ENCODE measurements at regions not wholly inside any gene's neighbourhood (a gene's known extent, or its start where the extent isn't known, plus 50 kb on each side); places are given as distances from the start of the nearest gene placed in this dataset.

DNA sequence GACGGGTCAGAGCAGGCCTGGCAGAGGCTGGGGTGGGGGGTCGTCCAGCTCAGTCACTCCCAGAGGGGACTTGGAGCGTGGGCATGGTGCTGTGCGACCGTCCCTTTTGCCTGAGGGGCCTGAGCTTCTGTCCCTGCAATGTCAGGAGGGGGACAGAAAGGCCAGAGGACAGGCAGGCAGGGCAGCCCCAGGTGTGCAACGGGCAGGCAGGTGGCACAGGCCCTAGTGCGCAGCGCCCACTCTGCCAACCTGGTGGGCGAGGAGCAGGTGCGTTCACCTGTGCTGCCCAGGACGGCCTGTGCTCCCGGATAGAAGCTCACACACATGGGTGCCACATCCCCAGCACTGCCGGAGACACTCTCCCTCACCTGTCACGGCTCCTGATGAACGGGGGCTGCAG, 78.7 kb upstream of the SLCO4A1 start:
- no peak for DNase-seq

DNA sequence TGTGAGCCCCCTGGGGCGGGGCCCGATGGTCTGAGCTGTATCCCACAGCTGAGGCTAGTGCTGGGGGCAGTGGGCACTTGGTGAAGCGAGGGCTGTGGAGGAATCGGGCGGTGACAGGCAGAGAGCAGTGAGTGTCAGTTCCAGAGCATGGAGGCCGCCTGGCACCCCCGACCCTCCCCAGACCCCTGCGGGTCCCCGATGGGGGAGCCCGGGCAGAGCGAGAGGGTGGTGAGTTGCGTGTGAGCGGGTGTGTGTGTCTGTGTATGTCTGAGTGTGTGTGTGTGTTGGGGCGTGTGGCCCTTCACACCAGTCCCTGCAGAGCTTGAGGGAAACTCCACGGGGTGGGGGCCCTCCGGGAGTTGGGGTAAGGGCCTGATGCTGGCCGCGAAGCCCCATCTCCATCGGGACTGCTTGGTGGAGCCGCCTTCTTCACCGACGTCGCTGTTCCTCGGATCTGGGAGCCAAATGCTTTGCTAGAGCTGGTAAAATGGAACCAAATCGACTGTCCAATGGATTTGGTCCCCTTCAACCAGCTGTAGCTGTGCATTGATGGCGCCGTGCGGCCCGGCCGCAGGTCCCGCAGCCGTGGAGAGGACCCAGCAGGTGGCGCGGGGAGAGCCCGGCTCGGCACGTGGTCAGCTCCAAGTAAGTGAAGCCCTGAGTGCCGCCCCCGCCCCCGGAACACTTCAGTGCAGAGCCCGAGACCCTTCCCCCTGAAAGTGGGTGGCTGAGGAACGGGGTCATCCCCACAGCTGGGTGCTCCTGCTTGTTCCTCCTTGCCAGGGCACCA, 77.7 kb upstream of the SLCO4A1 start:
- DNase-seq: no peak

DNA sequence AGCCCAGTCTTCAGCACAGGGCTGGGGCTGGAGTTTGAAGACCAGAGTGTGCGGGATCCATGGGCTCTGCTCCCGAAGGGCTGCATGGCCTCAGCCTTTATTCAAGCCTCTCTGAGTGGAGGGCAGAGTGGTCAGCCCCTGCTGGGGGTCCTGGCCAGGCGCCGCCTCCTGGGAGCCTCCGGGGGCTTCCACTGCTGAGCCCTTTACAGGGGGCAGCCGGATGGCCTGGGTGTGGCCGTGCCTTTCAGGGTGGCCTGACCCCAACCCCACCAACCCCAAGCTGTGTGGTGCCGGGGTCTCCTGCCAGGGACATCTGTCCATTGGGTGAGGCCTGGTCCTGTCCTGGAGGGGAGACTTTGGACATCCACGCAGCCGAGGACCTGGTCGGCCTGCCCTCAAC, 76.0 kb upstream of the SLCO4A1 start:
- no peak for DNase-seq

DNA sequence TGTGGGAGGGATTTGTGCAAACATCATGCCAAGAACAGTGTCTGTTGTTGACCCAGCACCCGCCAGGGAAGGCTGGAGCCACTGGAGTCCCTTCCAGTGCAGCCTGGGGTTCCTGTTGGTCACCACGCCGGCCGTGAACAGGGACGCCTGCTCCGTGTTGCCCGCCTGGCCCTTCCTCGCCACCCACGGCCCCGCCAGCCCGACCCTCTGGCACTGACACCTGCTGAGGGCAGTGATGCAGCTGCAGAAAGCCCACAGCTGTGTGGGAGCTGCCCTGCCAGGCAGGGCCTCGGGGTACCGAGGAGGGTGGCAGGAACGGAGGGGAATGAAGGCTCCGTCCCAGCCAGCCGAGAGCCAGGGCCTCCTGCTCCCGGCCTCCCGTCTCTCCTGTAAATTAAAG, 75.5 kb upstream of the SLCO4A1 start:
- DNase-seq: no peak

DNA sequence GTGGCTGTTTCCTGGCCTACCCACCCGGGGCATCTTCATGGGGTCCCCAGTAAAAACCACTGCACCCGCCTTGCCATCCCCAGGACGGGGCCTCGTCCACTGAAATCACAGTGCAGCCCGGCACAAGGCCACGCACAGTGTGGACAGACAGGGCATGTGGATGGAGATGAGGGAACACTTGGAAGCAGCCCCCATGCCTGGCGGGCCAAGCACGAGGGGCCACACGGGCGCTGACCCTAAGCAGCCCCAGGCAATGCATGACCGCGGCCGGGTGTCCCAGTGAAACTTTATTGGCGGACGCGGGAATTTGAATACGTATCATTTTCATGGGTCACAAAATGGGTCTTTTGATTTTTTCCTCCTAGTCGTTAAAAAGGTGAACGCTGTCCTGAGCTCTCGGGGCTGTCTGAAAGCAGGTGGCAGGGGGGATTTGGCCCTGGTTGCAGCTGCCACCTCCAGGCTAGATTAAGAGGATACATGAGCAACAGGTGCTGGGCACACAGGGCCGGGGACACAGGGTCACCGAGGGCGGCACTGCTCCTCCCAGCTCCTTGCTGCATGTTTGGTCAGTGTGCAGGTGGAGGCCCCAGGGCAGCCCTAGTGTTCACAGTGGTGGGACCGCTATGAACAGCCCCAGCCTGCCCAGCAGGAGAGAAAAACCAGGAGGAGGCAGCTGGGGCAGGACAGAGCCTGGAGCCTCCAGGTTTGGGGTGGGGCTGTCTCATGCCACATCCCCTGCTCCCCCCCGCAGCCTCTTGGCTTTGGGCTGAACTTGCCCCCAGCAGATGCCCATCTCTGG, 74.9 kb upstream of the SLCO4A1 start:
- DNase-seq: no peak

DNA sequence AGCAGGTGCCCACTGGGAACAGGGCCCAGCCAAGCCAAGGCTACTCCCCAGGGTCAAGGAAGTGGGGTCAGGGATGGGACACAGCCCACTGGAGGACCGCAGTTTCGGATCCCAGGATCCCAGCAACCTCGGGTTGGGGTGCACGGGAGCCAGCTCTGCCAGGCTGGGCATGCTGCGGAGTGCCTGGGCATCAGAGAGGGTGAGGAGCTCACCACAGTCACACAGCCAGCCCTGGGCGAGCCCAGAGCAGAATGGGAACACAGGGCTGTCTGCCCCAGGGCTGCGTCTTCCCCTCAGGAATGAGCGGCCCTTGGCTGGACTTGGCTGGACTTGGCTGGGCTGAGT, 74.3 kb upstream of the SLCO4A1 start:
- DNase-seq: no peak

DNA sequence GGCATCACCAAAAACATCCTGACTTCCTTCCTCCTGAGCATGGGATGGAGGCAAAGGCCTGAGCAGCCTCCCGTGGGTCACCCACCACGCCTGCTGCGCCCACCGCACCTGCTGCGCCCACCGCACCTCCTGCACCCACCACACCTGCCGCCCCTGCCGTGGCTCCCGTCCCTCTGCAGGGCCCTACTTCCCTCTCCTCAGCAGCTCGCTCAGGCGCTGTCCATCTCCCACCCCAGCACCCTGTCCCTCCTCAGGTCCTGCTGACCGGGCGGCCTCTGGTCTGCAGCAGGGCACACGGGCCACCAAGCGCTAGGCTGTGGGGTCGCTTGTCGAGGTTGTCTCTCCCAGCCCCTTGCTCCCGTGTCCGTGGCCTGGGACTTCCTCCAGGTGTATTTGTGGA, 72.7 kb upstream of the SLCO4A1 start:
- DNase-seq: no peak

DNA sequence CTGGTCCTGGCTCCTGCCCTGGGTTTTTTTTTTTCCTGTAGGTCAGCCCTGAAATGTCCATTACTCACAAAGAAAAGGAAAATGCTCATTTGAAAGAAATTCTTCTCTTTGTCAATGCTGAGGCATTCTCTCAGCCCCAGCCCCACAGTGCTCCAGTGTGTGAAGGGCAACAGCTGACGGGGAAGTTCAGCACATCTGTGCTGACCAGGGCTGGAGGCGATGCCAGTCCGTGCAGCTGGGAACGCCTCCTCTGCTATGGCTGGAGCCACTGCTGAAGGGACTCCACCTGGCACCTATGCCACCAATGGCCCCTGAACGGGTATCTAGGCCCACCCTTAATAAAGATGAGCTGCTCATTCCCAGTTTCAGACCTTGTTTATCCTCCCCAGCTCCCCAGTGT, 71.9 kb upstream of the SLCO4A1 start:
- DNase-seq: no peak

DNA sequence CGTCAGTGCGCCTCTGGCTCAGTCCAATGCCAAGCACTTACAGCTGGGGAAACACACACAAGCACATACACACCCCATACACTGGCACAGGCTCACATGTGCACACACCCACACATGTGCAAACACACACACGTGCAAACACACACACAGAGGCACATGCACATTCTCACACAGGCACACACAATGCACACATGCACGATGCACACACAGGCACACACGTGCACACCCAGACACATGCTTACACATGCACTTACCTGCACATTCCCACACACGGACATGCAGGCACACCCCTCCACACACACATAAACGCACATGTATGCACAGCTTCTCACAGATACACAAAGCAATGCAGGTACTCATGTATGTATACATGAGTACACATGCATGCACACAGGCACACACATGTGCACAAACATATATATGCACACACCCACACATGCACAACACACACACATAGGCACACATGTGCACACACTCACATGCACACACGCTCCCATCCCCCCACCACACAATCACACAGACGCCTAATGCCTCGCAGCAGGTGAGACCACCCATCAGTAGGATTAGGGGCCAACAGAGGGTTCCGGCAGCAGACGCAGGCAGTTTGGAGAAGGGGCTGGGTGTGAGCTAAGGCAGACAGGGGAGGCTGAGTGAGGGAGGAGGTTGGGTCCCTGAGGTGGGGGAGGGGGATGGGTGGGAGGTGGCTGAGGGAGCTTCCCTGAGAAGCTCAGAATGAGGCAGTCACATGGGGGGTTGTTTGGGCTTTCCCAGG, 71.2 kb upstream of the SLCO4A1 start:
- DNase-seq: no peak

DNA sequence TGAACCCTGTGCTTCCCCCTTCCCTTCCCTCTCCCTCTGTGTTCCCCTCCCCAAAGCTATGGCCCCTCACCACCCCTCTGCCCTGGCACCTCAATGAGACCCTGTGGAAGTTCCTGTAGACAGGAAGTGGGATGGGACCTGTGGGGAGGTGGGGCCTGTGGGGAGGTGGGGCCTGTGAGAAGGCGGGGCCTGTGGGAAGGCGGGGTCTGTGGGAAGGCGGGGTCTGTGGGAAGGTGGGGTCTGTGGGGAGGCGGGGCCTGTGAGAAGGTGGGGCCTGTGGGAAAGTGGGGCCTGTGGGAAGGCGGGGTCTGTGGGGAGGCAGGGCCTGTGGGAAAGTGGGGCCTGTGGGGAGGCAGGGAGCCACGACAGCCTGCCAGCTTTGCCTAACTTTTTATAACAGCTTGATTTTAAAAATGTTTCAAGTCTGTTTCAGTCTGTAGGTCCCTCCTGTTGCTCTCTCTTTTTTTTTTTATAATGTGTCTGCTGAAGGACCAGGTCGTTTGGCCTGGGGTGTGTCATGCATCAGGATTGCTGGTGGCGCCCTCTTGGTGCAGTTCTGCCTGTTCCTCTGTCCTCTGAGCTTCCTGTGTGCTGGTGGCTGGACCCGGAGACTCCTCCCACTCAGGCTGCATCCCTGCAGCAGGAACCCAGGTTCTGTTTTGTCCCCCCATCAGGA, 70.5 kb upstream of the SLCO4A1 start:
- no peak for DNase-seq

DNA sequence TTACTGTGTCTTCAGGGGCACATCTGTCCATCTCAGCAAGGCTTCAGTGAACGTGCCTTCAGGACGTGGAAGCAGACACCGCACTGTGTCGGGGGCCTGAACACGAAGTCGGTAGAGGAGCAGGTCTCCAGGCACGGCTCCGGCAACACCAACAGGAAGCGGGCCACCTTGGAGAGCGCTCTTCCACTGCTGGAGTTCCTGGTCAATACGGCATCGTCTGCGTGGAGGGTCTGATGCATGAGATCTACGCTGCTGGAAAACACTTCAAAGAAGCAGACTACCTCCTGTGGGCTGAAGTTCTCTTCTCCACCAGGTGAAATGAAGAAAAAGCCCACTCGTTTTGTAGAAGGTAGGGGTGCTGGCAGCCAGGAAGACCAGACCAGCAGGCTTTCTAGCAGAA, 69.3 kb upstream of the SLCO4A1 start:
- no peak for DNase-seq

DNA sequence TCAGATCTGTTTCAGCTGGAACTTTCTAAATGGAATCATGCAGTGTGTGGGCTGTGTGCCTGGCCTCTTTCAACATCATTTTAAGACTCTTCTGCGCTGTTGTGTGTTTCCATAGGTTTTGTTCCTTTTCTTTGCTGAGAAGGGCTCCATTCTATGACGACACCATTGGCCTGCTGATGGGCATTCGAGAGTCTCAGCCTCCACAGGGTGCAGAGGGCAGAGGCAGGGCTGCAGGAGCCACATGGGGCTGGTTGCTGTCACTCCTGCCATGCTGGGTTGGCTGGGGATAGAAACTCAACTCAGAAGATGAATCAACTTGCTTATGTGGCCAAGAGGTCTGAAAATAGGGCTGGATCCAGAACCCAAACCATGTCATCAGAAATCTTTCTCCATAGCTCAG, 68.5 kb upstream of the SLCO4A1 start:
- no peak for DNase-seq

DNA sequence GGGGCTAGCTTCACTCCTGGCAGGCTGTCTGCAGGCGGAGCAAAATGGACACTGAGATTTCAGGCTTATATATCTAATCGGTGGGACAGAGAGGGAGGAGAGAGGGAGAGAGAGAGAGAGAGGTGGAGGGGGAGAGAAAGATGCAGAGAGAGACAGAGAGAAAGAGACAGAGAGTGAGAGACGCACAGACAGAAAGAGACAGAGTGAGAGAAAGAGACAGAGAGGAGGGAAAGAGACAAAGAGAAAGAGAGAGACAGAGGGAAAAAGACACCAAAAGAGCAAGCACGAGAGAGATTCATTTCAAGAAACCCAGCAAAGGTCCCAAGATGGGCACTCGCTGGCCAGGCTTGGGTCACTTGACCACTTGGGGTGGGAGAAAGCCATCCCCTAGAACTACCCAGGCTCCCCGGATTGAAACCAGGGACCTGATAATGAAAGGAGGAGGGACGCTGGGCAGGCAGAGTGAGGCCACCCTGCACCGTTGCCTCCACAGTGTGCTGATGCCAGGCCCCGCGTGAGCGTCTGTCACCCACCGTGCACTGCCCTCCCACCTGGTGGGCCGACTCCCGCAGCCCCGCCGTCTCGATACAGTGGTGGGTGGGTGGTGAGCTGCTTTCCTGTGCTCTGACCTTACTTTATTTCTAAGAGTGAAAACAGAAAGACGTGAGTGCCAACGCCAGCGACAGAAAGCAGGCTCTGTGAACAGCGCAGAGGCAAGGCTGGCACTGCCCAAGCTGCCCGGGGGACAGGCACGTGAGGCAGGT, 67.9 kb upstream of the SLCO4A1 start:
- DNase-seq: no peak

DNA sequence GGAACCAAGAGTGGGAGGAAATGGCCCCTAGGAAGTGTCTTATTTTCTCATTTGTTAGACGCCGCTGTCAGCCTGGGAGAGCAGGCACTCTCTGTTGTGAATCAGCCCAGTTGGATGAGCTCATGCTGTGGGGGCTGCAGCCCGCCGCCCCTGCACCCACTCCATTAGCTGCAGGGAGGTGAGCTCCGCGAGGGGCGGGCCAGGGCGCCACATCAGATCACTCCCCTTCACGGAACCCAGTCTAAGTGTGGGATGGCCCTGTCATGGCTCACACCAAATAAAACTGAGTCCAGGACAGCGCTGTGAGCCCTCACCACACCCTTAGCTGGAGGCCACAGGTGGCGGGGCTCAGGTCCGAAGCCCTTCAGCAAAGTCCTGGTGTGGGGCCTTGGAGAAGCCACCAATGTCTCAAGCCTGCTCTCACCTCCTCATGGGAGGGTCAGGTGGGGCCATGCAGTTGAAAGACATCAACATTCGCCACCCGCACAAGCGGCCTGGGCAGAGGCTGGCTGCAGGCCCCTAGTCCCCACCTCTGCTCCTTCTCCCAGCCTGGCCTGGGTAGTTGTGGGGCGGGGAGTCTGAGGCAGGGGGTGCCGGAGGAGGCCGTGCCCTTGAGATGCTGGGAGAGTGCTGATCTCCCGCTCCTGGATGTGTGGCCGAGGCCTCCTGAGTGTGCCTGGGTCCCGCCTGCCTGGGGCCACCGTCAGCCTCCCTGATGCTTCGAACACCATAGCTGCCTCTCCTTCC, 66.2 kb upstream of the SLCO4A1 start:
- no peak for DNase-seq

DNA sequence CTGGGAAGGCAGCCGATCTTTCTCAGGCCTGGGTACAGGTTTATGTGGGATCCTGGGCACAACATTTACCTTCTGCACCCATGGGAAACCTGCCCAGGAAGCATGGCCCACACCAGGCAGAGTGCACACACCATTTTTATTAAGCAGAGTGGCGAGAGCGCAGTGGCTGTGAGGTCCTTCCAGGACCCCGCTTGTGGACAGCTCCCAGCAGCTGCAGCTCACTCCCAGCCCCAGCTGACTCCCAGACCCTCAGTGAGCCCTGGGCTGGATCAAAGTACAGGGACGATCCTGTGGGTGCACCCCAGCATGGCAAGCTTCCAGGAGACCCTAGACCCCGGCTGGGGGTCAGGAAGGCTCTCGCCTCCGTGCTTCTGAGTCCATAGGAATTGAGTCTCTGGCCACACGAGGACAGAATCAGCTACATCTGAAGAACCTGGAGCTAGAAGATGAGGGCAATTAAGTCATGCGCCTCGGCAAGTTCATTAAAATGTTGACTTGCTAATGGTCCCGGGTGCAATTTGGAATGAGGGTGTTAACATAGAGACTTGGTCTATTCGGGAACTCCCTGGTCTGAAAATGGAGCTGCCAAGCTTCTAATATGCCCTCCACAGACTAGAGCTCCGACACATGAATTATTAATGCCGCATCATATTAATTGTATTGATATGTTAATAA, 65.4 kb upstream of the SLCO4A1 start:
- no peak for DNase-seq

DNA sequence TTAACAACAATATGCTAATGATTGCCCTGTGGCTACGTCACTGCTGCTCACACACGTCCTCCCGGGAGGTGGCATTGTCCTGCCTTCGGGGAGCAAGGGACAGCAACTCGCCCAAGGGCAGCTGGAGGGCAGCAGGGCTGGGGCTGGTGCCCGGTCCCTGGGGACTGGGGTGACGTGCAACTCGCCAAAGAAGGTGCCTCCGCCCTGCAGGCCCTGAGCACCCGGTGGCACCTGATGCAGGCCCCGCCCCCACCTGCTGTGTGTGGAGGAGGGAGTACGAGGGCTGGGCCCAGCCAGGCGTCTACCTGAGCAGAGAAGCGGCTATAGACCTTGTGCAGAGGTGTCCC, 64.8 kb upstream of the SLCO4A1 start:
- DNase-seq: no peak

DNA sequence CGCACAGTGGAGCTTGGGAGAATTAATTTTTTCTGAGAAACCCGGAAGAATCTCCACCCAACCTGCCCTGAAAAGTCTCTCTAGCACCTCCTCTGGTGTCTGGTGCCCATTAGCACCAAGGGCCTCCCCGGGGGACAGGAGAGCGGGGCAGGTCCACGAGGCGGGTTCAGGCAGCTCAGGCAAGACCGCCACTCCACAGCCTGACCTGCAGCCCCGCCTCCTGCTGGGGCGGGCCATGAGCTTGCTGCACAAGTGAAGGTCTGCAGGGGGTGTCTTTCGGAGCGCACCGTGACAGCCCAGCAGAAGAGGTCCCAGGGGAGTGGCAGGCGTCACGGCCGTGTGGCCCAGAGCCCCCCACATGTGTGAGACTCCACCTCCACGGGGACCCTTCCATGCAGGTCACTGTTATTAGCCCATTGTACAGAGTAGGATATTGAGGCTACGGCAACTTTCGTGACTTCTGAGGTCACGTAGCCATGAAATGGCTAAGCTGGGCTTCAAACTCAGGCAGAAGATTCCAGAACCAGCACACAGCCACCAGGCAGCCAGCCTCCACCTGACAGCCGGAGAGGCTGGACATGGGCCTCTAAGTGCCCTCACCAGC, 63.9 kb upstream of the SLCO4A1 start:
- no peak for DNase-seq

DNA sequence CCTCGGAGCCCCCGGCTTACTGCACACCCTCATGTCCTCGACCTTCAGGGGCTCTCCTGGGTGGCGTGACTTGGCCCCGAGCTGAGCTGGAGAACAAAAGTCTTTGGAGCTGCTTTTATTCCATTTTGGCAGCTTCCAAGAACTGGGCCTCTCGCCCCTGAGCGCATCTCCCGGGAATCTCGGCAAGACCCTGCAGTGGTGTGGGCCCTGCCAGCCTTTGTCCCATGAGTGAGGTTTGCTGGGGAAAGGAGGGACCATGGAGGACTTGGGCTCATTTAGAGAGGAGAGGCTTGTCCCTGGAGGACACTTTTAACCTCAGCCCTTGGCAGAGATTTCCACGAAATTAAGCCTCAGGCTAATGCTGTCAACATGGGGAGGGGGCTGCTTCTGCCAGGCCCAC, 62.3 kb upstream of the SLCO4A1 start:
- DNase-seq: no peak

DNA sequence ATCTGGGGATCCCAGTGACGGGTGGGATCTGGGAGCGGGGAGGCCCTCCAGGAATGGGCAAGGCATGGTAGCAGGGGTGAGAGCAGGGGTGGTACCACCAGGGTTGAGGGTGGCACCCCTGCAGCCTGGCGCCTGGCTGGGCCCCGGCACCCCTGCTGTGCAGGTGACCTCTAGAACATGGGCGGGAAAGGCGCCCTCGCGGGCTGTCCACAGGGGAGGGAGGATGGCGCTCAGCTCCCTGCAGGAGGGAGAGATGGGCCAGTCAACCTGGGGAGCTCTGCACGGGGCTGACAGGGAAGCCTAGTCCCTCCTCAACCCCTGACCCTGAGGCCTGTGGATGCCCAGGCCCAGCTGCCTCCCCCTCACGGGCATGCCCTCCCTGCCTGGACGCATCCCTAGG, 61.6 kb upstream of the SLCO4A1 start:
- DNase-seq: no peak

DNA sequence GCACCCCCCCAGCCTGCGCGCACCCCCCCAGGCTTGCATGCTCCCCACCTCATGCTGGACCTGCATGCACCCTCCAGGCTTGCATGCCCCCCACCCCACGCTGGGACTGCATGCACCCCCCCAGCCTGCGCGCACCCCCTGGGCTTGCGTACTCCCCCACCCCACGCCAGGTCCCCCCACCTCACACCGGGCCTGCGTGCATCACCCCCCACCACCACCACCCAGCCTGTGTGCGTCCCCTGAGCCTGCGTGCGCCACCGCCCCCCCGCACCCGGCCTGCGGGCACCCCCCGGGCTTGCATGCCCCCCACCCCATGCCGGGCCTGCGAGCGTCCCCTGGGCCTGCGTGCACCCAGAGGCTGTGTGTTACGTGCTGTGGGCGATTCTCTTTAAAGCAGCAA, 61.0 kb upstream of the SLCO4A1 start:
- DNase-seq: no peak

DNA sequence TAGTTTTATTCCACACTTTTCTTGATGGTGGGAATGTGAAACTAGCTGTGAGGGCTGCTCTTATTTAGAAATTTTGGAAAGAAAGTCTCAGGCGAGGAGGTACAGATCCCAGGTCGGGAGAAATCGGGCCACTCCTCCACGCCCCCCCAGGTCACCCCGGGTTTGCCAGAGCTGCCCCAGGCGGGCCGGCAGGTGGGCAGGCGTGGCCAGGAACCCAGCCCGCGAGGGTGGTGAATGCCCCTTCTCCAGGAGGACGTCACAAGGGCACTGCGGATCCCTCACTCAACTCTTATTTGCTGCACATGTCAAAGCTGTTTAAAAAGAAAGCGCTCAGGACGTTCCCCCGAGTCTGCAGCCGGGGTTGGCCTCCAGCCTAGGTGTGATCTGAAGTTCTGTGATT, 60.5 kb upstream of the SLCO4A1 start:
- DNase-seq: no peak

Data from activated T-cell treated with anti-CD3 and anti-CD28 coated beads for 4 hours (primary cell).